HG02588 (cell line): ENCODE measurements at regions not wholly inside any gene's neighbourhood (a gene's known extent, or its start where the extent isn't known, plus 50 kb on each side); places are given as distances from the start of the nearest gene placed in this dataset.

Source experiments
- ATAC-seq: cut with Tn5 transposase; IDR thresholded peaks from one replicate; pipeline ENCODE4 v1.9.1; 2021; ENCODE audit warnings: mild to moderate bottlenecking, moderate library complexity; ENCODE audit not compliant: unreplicated experiment

DNA sequence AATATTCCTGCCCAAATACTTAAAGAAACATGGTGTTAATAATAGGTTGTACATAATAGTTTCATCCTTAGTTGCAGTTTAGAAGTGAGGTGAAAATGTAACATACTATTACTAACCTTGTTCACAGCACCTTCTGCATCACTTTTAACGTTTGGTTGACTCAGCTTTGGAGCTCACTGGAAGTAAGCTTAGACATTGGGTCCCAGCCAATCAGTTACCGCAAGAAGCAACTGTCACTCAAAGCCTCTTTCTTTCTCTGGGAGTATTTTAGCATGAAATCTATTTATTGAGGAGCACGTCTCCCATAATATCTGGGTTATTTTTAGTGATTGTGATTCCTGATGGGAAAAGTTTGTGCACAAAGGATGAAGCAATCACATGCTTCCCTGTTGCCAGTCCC, 472.6 kb downstream of the SNAPC1 start:
- no peak for ATAC-seq

DNA sequence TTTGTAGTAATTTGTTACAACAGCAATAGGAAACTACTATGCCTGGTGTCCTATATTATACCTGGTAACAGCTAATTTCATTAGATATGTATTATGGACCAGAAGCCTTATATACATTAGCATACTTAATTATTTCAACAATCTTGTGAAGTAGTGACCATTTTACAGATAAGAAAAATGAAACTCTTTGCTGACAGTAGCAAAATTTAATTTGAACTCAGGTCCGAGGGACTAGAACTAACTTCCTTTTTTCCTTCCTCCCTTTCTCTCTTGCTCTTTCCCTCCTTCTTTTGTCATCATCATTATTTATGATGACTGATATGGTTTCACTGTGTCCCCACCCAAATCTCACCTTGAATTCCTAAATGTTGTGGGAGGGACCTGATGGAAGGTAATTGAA, 482.0 kb downstream of the SNAPC1 start:
- ATAC-seq = no peak

DNA sequence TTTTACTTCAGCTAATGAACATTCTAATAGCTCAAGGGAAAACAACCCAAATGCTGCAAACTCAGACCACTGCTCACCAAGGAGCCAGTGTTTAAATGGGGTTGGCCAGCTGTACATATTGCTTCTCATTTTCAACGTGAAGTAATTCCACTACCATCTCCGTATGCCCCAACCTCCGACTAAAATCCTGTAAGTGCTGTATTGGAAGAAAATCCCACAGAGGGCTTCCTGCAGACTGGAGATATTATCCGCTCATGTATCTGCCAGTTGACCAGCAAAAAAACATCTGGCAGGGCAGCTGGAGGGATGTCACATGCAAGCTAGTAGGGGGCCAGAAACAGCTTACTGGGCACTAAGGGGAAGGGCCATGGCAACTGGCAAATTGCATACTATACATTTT, 485.0 kb downstream of the SNAPC1 start:
- ATAC-seq = no peak

DNA sequence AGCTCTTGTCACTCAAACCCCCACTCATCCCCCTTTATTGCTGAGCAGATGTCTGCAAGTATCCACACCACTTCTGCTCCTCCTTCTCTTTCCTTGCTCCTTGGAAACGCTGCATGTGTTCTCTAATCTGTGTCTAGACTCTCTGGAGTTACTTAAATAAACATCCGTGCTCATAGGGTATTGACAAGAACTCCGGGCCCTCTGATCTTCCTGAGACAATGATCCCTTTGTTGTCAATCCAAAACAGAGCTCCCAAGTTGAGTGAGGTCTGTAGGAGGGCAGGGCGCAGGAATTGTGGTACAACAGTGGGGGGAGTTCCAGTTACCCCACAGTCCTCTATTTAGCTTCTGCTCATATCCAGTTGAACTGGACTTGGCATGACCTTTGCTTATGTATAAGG, 489.0 kb downstream of the SNAPC1 start:
- ATAC-seq = no peak

DNA sequence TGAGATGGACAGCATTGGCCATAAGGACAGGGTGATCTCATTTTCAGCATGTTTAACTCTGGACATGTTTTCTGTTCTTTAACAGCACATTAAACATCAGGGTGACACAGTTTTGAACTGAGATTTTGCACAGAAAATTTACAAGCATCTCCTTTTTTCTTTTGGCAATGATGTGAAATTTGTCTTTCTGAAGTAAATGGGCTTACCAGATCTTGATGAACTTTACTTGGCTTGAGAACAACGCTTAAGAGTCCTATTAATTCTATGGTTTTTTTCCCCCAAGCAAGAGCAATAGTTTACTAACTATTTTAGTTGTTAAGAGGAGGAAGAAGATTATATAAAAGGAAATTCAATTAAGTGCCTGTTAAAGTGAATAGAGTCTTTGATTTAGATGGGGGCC, 491.0 kb downstream of the SNAPC1 start:
- ATAC-seq = no peak

DNA sequence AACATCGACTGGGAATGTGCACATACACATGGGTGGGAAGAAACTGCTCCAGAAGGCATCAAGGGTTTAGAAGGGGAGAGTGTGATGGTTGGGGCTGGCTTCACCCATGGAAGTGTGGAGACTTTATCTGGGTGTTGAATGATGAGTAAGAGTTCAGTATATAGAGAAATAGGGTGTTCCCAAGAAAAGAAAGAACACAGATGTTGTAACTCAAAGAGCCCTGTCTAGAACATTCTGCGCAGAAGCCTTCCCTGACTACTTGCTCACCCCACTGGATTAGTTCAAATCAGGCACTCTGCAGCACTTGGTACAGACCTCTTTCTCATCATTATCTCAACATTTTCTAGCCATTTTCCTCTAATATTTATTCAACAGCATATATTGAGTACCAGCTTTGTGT, 491.7 kb downstream of the SNAPC1 start:
- no peak for ATAC-seq

DNA sequence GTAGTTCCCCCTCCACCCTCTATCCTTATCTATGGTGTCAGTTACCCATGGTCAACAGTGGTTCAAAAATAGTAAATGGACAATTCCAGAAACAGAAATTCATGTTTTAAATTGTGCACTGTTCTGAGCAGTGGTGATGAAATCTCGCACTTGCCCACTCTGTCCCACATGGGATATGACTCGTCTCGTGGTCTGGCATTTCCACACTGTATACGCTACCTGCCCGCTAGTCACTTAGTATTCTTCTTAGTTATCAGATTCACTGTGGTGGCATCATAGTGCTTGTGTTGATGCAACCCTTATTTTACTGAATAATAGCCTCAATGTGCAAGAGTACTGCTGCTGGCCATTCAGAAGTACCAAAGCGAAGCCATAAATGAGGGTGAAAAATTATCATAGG, 507.0 kb downstream of the SNAPC1 start:
- no peak for ATAC-seq

DNA sequence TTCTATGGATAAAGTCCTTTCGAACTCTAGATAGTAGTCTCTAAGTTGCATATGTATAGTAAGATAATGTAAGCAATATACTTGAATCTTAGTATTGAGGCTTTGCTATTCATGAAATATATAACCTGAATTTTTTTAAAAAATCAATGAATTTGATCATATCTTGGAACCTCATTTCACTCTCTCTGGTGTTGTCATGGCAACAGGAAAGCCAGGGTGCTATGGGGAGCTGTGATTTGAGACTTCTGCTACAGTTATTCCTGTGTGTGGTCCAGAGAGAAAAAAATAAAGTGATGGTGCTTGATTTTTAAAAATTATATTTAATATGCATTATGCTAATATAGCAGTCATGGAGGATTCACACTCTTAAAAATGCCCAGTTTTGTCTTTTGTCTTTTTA, 508.0 kb downstream of the SNAPC1 start:
- ATAC-seq = no peak

DNA sequence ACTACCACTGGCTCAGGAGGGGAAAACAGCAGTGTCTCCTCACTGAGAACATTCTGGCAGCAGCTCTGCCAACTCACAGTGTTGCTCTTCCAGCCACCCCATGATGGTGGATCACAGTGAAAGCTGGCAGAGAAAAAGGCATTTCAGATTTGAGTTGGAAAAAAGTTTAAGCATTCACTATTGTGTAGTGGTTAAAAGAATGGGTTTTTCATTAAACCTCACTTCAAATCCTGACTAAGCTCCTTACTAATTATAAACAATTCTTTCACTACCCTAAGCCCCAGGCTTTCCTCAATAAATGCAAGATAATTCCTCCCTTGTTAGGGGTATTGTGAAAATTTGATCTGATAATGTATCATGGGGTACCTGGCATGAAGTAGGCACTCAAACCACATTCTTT, 518.1 kb downstream of the SNAPC1 start:
- no peak for ATAC-seq

DNA sequence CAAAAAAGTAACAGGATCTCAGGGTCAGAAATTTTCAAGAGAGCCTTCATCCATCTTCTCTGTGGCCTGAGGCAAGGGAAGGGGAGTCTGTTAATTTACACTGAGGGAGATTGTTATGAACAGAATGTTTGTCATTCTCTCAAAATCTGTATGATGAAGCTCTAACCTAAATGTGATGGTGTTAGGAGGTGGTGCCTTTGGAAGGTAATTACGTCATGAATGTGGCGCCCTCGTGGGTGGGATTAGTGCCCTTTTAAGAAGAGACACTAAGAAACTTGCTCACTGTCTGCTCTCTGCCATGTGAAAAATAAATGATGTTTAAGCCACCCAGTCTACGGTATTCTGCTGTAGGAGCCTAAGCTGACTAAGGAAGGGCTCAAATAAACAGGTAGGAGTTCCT, 521.6 kb downstream of the SNAPC1 start:
- no peak for ATAC-seq

DNA sequence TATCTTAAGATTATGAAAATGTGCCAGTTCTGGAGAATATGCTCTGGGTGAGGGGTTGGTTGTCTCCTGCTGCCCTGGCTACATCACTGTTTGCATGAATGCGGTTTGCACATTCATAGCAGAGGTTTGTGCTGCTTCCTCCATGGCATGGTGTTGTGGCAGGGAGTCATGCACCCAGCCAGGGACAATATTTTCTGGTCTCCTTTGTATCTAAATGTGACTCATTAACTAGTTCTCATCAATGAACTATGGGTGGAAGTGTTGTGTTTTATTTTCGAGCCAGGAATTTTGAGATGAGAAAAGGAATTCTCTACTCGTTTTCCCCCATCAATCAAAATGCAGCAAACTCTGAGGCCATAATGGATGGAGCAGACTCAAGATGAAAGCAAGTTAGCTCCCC, 527.3 kb downstream of the SNAPC1 start:
- ATAC-seq = no peak

DNA sequence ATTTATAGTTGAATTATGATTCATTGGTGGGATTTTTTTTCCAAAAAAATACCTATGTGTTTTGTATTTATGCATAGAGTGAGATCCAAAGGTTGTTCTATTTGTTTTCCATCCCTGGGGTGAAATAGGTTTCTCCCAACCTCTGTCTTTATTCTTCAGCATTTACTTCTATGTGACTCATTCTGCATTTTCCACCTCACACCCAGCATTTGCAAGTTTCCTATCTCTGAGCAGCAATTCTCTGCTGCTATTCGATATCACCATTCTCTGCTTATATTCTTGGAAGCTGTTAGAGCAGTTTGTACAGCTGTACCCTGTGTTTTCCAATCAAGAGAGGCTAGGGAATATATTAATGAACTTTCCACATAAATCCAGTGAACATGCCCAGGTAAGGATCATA, 538.9 kb downstream of the SNAPC1 start:
- no peak for ATAC-seq

DNA sequence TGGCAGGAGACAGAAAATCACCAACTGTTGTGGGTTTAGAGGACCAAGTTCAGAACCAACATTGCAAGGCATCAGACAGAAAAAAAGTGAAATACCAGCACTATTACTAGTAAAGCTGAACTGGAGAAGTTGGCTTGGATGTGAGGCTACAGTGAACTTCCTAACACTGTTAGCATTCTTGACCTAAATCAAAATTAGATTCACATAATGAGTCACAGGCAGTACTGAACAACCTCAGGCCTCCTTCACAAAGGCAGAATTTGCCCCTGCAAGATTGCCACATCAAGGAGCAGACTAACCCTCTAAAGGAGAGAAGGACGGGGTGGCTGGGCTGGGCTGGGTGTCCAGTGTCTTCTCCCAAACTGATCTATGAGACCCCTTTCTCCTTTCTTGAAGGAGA, 539.7 kb downstream of the SNAPC1 start:
- ATAC-seq = no peak

DNA sequence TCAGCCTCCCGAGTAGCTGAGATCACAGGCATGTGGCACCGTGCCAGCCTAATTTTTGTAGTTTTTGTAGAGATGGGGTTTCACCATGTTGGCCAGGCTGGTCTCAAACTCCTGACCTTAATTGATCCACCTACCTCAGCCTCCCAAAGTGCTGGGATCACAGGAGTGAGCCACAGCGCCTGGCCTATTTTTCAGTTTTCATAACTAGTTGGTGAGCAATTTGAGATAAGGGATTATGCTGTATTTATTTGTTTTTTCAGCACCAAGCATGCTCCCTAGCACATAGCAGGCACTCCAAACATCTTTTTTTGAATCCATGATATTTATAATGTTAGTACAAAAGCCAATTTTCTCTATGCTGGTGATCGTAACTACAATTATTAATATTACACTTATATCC, 541.2 kb downstream of the SNAPC1 start:
- ATAC-seq = no peak

DNA sequence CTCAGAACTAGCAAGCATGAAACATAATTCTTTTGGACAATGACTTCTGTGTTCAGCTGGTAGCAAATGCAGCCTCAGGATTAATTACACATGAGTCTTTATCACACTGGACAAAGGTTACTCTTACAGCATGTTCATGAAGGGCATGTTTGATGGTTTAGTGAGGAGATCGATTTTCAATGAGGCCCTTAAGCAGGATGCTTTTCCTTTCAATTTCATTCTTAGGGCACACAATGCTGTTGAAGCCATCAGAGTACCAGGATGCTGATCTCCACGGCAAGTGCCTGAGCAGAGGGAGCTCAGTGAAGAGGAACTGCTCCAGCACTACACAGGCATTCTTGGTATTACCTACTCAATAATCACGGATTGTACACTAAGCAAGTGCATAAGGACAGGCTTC, 542.0 kb downstream of the SNAPC1 start:
- ATAC-seq = no peak

DNA sequence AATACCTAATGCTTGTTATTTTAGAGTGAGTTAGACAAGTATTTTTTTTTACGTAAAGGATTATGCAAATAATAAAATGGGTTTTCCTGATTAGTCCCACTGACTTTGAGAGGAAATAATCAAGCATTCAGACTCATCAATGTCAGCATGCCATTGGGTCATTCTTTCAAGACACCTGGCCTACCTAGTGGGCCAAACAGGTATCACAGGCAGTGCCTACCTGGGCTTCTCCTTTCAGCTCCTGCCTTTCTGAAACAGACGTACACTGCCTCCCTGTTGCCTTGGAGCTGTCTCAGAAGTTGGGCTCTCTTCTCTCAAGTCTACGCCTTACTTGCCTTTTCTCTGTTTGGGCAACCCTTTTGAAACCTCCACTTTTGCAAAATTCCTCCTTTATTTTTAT, 545.6 kb downstream of the SNAPC1 start:
- ATAC-seq = no peak

DNA sequence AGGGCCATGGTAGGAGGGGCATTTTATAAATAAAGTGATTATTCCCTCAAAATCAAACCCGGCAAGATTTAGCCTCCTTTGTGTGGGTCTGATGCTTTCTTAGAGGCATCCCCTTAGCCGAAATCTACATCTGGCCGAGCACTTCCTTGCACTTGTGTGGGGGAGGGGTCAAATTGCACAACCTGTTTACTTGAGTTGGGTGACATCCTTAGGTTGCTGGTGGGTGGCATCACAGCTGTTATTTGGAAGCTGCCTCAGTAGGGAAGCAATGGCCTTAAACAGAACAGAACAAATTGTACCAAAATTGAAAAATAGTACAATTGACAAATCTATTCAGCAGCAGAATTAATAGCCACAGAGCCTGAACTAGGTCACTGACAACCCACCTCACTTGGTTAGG, 546.1 kb downstream of the SNAPC1 start:
- no peak for ATAC-seq

DNA sequence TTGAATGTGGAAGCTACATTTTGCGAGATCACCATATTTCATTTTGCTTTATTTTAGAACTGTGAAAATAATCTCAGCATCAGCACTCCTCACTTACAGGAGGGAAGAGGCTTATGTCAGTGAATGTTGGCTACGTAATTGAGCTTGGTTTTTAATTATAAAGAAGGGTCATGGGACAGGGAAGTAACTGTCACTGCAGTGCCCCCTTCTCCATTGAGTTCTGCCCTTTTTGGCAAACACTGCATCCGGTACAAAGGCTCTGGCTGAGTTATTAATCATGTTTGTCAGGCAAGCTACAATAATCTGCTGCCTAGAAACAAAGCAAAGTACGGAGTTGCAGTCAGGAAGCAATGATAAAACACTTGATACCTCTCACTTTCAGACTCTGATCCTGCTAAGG, 546.7 kb downstream of the SNAPC1 start:
- ATAC-seq = no peak

DNA sequence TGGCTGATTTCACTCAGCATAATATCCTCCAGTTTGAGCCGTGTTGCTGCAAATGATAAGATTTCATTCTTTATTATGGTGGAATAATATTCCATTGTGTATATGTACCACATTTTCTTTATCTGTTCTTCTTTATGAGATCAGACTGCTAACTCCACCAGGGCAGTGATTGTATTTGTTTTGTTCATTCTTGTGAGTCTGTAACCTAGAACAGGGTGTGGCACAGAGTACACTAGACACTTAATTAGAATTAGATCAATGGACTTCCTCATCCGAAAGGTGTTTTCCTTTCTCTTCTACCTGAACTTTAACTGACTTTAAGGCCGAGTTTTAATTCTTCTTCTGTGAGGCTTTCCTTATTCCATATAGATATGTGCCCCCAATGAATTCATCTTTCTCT, 551.0 kb downstream of the SNAPC1 start:
- no peak for ATAC-seq

DNA sequence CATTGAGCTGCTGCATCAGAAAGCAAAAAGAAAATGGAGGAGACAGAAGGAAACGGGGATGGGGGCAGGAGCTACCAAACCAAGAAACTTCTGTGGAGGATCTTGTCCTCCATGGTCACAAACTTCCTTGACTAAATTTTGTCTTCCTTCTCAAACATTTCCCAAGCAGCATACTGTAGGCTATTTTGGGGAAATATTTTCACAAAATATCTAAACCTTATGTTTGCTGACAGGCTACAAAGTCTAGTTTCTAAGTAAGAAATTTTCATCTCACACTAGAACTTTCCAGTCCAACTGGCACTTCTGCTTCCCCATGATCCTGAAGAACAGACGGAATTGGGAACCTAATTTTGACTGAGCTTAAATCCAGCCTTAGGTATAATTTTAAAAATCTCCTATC, 552.0 kb downstream of the SNAPC1 start:
- ATAC-seq = no peak

DNA sequence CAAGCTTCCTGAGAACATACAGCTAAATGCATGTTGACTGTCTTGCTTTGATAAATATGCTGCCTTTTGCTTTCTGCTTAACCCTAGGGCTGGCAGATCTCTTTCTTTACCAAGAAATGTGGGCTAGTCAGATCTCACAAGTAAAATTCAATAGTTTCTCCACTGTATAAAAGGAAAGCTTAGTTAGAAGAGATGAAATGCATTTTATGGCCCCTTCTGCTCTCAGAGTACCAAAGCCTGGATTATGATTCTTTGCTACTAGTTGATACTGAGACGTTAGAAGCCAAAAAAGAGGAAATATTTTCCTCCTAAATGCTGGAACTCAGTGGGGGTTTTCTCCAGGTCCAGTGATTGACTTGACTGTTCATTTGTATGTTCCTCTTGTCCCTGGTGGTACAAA, 552.7 kb downstream of the SNAPC1 start:
- ATAC-seq = no peak

DNA sequence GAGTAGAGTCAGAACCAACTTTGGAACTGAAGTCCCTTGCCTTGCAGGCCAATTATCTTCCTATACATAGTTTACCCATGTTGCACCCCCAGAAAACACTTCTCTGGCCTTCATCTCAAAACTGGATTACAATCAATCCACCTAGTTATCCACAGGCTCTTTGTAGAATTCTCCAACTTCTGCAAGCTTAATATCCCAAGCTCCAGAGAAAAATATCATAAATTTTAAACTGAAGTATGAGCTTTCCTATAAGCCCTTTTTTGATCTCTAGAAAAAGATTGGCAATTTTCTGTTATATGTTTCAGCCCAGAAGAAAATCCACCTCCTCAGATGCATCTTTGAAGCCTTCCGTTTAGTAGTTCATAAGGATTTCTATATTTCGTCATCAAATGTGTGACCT, 553.4 kb downstream of the SNAPC1 start:
- ATAC-seq = no peak

DNA sequence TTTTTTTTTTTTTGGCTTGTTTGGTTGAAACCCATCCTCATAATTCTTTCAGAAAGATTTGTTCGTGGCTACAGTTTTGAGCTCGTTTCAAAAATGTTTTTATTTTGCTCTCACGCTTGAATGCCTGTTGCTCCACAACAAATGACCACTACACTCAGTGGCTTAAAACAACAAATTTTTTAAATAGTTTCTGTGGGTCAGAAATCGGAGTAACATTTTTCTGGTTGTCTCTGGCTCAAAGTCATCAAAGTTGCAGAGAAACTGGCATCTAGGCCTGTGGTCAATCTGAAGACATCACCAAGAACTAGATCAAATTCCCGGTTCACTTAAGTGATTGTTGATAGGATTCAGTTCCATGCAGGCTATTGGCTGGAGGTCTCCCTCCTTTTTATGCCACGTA, 560.0 kb downstream of the SNAPC1 start:
- no peak for ATAC-seq

DNA sequence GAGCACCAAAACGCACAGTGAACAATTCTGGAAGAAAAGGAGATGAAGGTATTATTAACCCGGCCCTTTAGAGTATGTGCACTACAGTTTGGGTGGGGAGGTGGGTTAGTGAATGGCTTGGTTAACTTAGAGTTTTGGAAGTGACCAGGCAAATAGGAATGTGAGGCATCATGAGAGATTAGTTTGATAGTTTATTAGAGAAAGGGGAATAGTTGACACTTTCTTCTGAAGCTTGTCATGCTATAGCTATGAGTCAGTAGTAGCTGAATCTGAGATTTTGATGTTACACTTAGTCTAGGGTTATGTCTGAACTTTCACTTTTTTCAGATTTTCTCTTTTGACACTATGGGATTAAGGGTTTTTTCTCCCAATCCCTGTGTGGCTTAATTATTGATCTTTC, 567.2 kb downstream of the SNAPC1 start:
- no peak for ATAC-seq
